Astrocyte (in vitro differentiated cells and primary cell): ENCODE measurements at regions not wholly inside any gene's neighbourhood (a gene's known extent, or its start where the extent isn't known, plus 50 kb on each side); places are given as distances from the start of the nearest gene placed in this dataset.

Experiments used
- DNase-seq: peaks from one replicate; pipeline ENCODE4 v3.0.0-alpha.2; 2010; ENCODE audit warnings: low read depth
- FAIRE-seq: peaks from 2 replicates; lab custom pipeline; 2011; peaks lifted over from hg19 to GRCh38; lab: Jason Lieb, UNC
- H2AFZ ChIP-seq: 2 replicates; pipeline ENCODE4 v1.6.0; 2012; ENCODE audit warnings: low read depth, low read length, inconsistent platforms
- H3K27ac ChIP-seq: 2 replicates; pipeline ENCODE4 v1.5.1; 2011; ENCODE audit warnings: low read depth, low read length, inconsistent platforms
- H3K27me3 ChIP-seq: 2 replicates; pipeline ENCODE4 v1.6.0; 2011; ENCODE audit warnings: low read length, inconsistent platforms; ENCODE audit not compliant: insufficient read depth
- H3K36me3 ChIP-seq: 2 replicates; pipeline ENCODE4 v1.5.1; 2011; ENCODE audit warnings: low read length, inconsistent platforms; ENCODE audit not compliant: insufficient read depth
- H3K4me1 ChIP-seq: 2 replicates; pipeline ENCODE4 v1.5.1; 2011; ENCODE audit warnings: low read length, inconsistent platforms; ENCODE audit not compliant: insufficient read depth
- H3K4me2 ChIP-seq: 2 replicates; pipeline ENCODE4 v1.6.0; 2012; ENCODE audit warnings: low read length, inconsistent platforms
- H3K4me3 ChIP-seq: 2 replicates; pipeline ENCODE4 v1.5.1; 2011; ENCODE audit warnings: low read depth, mild to moderate bottlenecking, low read length, inconsistent platforms; ENCODE audit not compliant: insufficient read depth
- H3K79me2 ChIP-seq: 2 replicates; pipeline ENCODE4 v1.6.0; 2012; ENCODE audit warnings: mild to moderate bottlenecking, low read length, inconsistent platforms; ENCODE audit not compliant: insufficient read depth
- H3K9ac ChIP-seq: 2 replicates; pipeline ENCODE4 v1.6.0; 2012; ENCODE audit warnings: mild to moderate bottlenecking, low read length, inconsistent platforms
- H3K9me3 ChIP-seq: 2 replicates; pipeline ENCODE4 v1.5.1; 2012; ENCODE audit warnings: low read depth, mild to moderate bottlenecking, low read length, inconsistent platforms; ENCODE audit not compliant: insufficient read depth
- H4K20me1 ChIP-seq: 2 replicates; pipeline ENCODE4 v1.6.0; 2012; ENCODE audit warnings: low read length, inconsistent platforms; ENCODE audit not compliant: insufficient read depth
- H3K27ac Mint-ChIP-seq: one replicate; pipeline ENCODE4 v1.8.0; 2021; ENCODE audit warnings: mild to moderate bottlenecking, mixed read lengths; ENCODE audit not compliant: unreplicated experiment
- H3K27me3 Mint-ChIP-seq: one replicate; pipeline ENCODE4 v1.8.0; 2021; ENCODE audit warnings: low read depth, mixed read lengths; ENCODE audit not compliant: unreplicated experiment
- H3K36me3 Mint-ChIP-seq: one replicate; pipeline ENCODE4 v1.8.0; 2021; ENCODE audit warnings: low read depth, mixed read lengths; ENCODE audit not compliant: unreplicated experiment
- H3K4me1 Mint-ChIP-seq: one replicate; pipeline ENCODE4 v1.8.0; 2021; ENCODE audit warnings: low read depth, mixed read lengths; ENCODE audit not compliant: unreplicated experiment
- H3K4me3 Mint-ChIP-seq: one replicate; pipeline ENCODE4 v1.8.0; 2021; ENCODE audit warnings: mild to moderate bottlenecking, moderate library complexity, mixed read lengths; ENCODE audit not compliant: unreplicated experiment
- H3K9me3 Mint-ChIP-seq: one replicate; pipeline ENCODE4 v1.8.0; 2021; ENCODE audit warnings: mild to moderate bottlenecking, mixed read lengths; ENCODE audit not compliant: unreplicated experiment
- EZH2 ChIP-seq: IDR thresholded peaks from 2 replicates; pipeline ENCODE4 v1.6.1; 2012; ENCODE audit warnings: mild to moderate bottlenecking, low read length, inconsistent platforms; ENCODE audit not compliant: insufficient read depth
- TF ChIP-seq, protein P1 (sequence below): IDR thresholded peaks from 2 replicates; pipeline ENCODE4 v1.5.1; 2011; ENCODE audit warnings: low read depth, mild to moderate bottlenecking, inconsistent platforms, low read length, moderate library complexity; ENCODE audit not compliant: insufficient read depth

DNA sequence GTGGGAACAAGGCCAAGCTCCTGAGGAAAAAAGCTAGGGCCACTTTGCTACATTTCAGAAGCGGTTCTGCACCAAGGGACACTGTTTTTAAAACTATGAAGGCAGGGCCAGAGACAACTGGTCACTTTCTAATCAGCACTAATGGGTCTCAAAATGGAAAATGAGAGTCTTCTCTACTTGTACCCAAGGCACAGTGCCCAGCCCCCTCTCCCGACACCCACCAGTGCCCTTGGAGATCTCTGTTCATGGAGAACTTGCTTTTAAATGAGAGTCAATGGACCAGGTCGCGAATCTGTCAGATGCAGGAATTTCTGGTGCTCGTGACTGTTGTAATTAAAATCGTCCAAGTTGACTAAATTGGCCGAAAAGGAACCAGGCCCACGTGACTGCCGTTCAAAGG lies 591.6 kb downstream of the BCOR start:
- Mint-ChIP-seq H3K27ac (no peak overlapping the region), H3K27me3 (peaks cover 3% of the 10 kb centered on the region), H3K4me3 (no peak overlapping the region), H3K36me3 (no peaks in the 10 kb centered on the region), H3K4me1 (peaks cover 1% of the 10 kb centered on the region), H3K9me3 (peaks cover 3% of the 10 kb centered on the region)
- no peak overlapping the region for H3K27ac ChIP-seq
- no peak for FAIRE-seq
- H3K4me1 ChIP-seq = no peaks in the 10 kb centered on the region
- no peaks in the 10 kb centered on the region for H4K20me1 ChIP-seq
- no peaks in the 10 kb centered on the region for H3K79me2 ChIP-seq
- no peak for DNase-seq
- H3K4me2 ChIP-seq = no peak overlapping the region
- no peak overlapping the region for H3K4me3 ChIP-seq
- no peaks in the 10 kb centered on the region for H3K36me3 ChIP-seq
- H3K9ac ChIP-seq = no peak overlapping the region
- no peak overlapping the region for H2AFZ ChIP-seq
- H3K27me3 ChIP-seq = no peaks in the 10 kb centered on the region
- TF ChIP-seq, protein P1, sequence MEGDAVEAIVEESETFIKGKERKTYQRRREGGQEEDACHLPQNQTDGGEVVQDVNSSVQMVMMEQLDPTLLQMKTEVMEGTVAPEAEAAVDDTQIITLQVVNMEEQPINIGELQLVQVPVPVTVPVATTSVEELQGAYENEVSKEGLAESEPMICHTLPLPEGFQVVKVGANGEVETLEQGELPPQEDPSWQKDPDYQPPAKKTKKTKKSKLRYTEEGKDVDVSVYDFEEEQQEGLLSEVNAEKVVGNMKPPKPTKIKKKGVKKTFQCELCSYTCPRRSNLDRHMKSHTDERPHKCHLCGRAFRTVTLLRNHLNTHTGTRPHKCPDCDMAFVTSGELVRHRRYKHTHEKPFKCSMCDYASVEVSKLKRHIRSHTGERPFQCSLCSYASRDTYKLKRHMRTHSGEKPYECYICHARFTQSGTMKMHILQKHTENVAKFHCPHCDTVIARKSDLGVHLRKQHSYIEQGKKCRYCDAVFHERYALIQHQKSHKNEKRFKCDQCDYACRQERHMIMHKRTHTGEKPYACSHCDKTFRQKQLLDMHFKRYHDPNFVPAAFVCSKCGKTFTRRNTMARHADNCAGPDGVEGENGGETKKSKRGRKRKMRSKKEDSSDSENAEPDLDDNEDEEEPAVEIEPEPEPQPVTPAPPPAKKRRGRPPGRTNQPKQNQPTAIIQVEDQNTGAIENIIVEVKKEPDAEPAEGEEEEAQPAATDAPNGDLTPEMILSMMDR = no peak
- no peak for TF ChIP-seq EZH2
- H3K9me3 ChIP-seq = no peaks in the 10 kb centered on the region

DNA sequence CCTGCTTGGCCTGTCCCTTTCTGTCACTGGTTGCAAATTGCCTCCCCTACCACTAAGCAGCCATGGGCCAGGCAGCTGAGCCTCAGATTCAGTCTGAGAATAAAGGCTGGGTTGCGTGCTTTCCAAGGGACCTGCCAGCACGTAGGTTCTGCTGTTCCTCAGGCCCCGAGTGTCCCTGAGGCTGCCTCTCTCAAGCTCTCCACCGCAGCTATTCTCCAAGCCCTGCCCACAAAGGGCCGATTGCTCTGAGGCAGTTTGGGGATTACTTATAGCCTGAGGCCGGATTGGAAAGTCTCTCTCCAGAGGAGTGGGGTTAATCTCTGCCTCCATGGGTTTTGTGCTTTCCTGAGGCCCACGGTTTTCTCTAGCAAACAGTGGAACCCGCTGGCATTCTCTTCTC lies 590.7 kb downstream of the BCOR start:
- peaks cover 1% of the 10 kb centered on the region for H3K4me1 Mint-ChIP-seq
- Histone ChIP-seq H4K20me1 (no peaks in the 10 kb centered on the region), H3K9ac (no peak overlapping the region), H3K36me3 (no peaks in the 10 kb centered on the region), H2AFZ (no peak overlapping the region), H3K27me3 (no peaks in the 10 kb centered on the region), H3K4me1 (no peaks in the 10 kb centered on the region), H3K79me2 (no peaks in the 10 kb centered on the region), H3K9me3 (no peaks in the 10 kb centered on the region), H3K4me3 (no peak overlapping the region), H3K27ac (no peak overlapping the region), H3K4me2 (no peak overlapping the region)
- H3K36me3 Mint-ChIP-seq = no peaks in the 10 kb centered on the region
- no peak overlapping the region for H3K4me3 Mint-ChIP-seq
- DNase-seq (no peak), FAIRE-seq (no peak)
- H3K27me3 Mint-ChIP-seq = peaks cover 3% of the 10 kb centered on the region
- TF ChIP-seq, protein P1 = no peak
- TF ChIP-seq EZH2 = no peak
- peaks cover 3% of the 10 kb centered on the region for H3K9me3 Mint-ChIP-seq
- H3K27ac Mint-ChIP-seq = no peak overlapping the region

DNA sequence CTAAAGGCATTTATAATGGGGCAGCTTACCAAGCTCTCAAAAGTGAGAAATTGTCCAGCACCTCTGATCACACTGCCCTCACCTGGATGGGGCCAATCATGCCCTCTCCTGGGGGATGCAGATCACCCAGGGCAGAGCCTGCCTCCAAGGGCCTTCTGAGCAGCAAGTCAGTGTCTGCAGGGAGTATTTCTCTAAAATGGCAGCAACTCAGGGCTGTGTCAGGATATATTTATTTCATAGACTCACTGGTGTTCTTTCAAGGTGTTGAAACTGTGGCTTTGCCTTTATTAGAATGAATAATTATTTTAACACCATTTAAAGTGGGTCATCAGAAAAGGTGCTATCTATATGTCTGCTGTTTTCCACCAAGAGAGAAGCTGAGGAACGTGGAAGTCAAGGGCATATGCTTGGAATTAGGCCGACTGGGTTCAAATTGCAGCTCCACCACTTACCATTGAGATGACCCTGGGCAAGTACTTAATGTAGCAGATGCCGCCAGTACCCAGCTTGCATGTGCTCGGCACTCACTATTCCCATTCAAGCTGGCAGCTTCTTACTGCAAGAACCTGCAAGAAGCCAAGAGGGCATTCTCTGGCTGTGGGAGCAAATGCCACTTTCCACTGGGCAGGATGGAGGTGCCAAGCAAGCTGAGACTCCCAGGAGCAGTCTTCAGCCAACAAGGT lies 590.0 kb downstream of the BCOR start:
- H2AFZ ChIP-seq = no peak overlapping the region
- FAIRE-seq = no peak
- H3K9me3 Mint-ChIP-seq = peaks cover 3% of the 10 kb centered on the region
- H3K4me3 Mint-ChIP-seq = no peak overlapping the region
- H3K36me3 ChIP-seq = no peaks in the 10 kb centered on the region
- no peaks in the 10 kb centered on the region for H4K20me1 ChIP-seq
- H3K27me3 Mint-ChIP-seq = peaks cover 3% of the 10 kb centered on the region
- TF ChIP-seq, protein P1 = no peak
- no peak for TF ChIP-seq EZH2
- DNase-seq = no peak
- no peak overlapping the region for H3K4me2 ChIP-seq
- no peak overlapping the region for H3K27ac ChIP-seq
- H3K79me2 ChIP-seq = no peaks in the 10 kb centered on the region
- no peak overlapping the region for H3K4me3 ChIP-seq
- H3K9me3 ChIP-seq = no peaks in the 10 kb centered on the region
- H3K36me3 Mint-ChIP-seq = no peaks in the 10 kb centered on the region
- H3K27me3 ChIP-seq = no peaks in the 10 kb centered on the region
- no peak overlapping the region for H3K9ac ChIP-seq
- no peak overlapping the region for H3K27ac Mint-ChIP-seq
- H3K4me1 Mint-ChIP-seq = peaks cover 1% of the 10 kb centered on the region
- no peaks in the 10 kb centered on the region for H3K4me1 ChIP-seq
